WERI-Rb-1 (cell line): ENCODE measurements at regions not wholly inside any gene's neighbourhood (a gene's known extent, or its start where the extent isn't known, plus 50 kb on each side); places are given as distances from the start of the nearest gene placed in this dataset.
"Not testable (repeated sequence)": the region's sequence is repeated elsewhere in the genome, so short reads cannot be mapped to it uniquely, and the experiment has no call there.

ENCODE experiments used
- DNase-seq: peaks from one replicate; pipeline ENCODE4 v3.0.0-alpha.2; 2020
- H3K27ac ChIP-seq: fragments of 250-450 bp; sonication (Bioruptor Pico); 2 replicates; pipeline ENCODE4 v1.5.1; 2020; ENCODE audit warnings: mild to moderate bottlenecking, moderate library complexity
- H3K27me3 ChIP-seq: fragments of 250-450 bp; sonication (Bioruptor Pico); 2 replicates; pipeline ENCODE4 v1.5.1; 2021; ENCODE audit warnings: mild to moderate bottlenecking, low read depth, moderate library complexity; ENCODE audit not compliant: insufficient read depth, severe bottlenecking
- H3K36me3 ChIP-seq: fragments of 250-450 bp; sonication (Bioruptor Pico); 2 replicates; pipeline ENCODE4 v1.5.1; 2020; ENCODE audit warnings: mild to moderate bottlenecking, moderate library complexity
- H3K4me3 ChIP-seq: 2 replicates; pipeline ENCODE4 v1.5.1; 2011; ENCODE audit warnings: low read depth, mild to moderate bottlenecking, control low read depth, low read length
- H3K9me3 ChIP-seq: fragments of 250-450 bp; sonication (Bioruptor Pico); 2 replicates; pipeline ENCODE4 v1.5.1; 2021; ENCODE audit warnings: mild to moderate bottlenecking, moderate library complexity; ENCODE audit not compliant: severe bottlenecking
- TF ChIP-seq, protein P1 (sequence below): IDR thresholded peaks from 2 replicates; pipeline ENCODE4 v1.5.1; 2011; ENCODE audit warnings: low read depth, mild to moderate bottlenecking, control low read depth, inconsistent platforms, low read length

DNA sequence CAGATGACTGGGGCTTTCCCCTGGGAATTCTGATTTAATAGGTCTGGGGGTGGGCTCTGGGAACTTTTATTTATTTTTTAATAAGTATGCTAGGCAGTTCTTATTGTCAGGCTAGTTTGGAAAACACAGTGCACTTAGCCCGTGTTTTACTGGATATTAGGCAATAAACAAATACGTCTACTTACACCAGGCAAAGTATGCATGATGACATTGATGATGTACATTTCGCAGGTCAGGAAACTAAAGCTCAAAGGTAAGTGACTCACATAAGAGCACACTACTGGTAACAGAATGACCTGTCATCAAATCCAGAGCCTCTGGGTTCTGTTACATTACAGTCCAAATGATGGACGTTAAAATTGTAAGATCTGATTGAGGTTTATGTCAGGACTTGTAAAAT is 144.4 kb upstream of the EXOC2 start:
- TF ChIP-seq, protein P1, sequence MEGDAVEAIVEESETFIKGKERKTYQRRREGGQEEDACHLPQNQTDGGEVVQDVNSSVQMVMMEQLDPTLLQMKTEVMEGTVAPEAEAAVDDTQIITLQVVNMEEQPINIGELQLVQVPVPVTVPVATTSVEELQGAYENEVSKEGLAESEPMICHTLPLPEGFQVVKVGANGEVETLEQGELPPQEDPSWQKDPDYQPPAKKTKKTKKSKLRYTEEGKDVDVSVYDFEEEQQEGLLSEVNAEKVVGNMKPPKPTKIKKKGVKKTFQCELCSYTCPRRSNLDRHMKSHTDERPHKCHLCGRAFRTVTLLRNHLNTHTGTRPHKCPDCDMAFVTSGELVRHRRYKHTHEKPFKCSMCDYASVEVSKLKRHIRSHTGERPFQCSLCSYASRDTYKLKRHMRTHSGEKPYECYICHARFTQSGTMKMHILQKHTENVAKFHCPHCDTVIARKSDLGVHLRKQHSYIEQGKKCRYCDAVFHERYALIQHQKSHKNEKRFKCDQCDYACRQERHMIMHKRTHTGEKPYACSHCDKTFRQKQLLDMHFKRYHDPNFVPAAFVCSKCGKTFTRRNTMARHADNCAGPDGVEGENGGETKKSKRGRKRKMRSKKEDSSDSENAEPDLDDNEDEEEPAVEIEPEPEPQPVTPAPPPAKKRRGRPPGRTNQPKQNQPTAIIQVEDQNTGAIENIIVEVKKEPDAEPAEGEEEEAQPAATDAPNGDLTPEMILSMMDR = no peak
- H3K9me3 ChIP-seq = peaks cover 4% of the 10 kb centered on the region
- no peaks in the 10 kb centered on the region for H3K27me3 ChIP-seq
- no peak for DNase-seq
- H3K27ac ChIP-seq = no peak overlapping the region
- H3K36me3 ChIP-seq = no peaks in the 10 kb centered on the region
- H3K4me3 ChIP-seq = no peak overlapping the region

DNA sequence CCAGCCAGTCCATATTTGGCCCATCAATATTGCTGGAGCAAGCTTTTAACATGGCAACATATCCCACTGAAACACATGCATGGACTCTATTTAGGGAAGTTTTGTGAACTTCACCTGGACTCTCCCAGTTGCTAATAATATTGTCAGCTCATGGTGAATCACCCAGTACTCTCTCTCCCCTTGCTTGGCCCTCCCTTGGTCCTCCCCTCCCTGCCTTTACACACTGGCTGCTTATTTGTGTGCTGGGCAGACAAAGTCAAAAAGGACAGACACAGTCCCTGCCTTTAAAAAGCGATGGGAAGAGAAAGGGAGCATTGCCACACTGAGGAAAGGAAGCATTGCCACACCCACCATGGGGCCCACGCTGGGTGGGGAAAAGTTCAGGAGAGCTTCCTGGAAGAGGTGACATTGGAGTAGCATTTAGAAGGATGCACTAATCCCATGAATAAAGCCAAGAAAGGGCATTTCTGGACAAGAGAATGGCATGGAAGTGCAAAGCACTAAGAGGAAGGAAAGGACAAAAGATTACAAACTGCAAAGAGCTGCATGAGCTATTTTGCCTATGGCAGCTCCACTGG is 143.4 kb upstream of the EXOC2 start:
- Histone ChIP-seq H3K27me3 (no peaks in the 10 kb centered on the region), H3K36me3 (no peaks in the 10 kb centered on the region), H3K4me3 (no peak overlapping the region), H3K27ac (peak overlapping the region; percentile 26; the same call in 1 of the 2 replicates), H3K9me3 (peaks cover 11% of the 10 kb centered on the region)
- TF ChIP-seq, protein P1 = no peak
- no peak for DNase-seq

GRCh38 chr6:835476-836160 is 142.7 kb upstream of the EXOC2 start:
- peak overlapping the region; percentile 26 for H3K27ac ChIP-seq
- H3K27me3 ChIP-seq = no peaks in the 10 kb centered on the region
- TF ChIP-seq, protein P1 = no peak
- no peak overlapping the region for H3K4me3 ChIP-seq
- peaks cover 12% of the 10 kb centered on the region for H3K9me3 ChIP-seq
- no peaks in the 10 kb centered on the region for H3K36me3 ChIP-seq
- DNase-seq = peak; percentile 40

- TF ChIP-seq, protein P1 = no peak
- peaks cover 10% of the 10 kb centered on the region for H3K9me3 ChIP-seq
- no peak overlapping the region for H3K4me3 ChIP-seq
- H3K27me3 ChIP-seq = no peaks in the 10 kb centered on the region
- H3K27ac ChIP-seq = no peak overlapping the region
- no peak for DNase-seq
- no peaks in the 10 kb centered on the region for H3K36me3 ChIP-seq
Measured at GRCh38 chr6:834866-835265, 141.9 kb upstream of the EXOC2 start.

DNA sequence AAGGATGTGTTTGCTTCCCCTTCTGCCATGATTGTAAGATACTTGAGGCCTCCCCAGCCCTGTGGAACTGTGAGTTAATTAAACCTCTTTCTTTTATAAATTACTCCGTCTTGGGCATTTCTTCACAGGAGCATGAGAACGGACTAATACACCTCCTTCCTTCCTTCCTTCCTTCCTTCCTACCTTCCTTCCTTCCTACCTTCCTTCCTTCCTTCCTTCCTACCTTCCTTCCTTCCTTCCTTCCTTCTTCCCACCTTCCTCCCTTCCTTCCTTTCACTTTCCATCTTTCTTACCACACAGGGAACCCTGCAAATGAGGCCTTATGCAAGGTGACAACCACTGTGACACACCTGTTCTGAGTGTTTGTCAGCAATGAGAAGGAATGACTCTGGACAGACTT is 141.3 kb upstream of the EXOC2 start:
- no peak for DNase-seq
- TF ChIP-seq, protein P1 = no peak
- H3K9me3 ChIP-seq = peaks cover 8% of the 10 kb centered on the region
- H3K4me3 ChIP-seq = no peak overlapping the region
- no peaks in the 10 kb centered on the region for H3K36me3 ChIP-seq
- no peak overlapping the region for H3K27ac ChIP-seq
- no peaks in the 10 kb centered on the region for H3K27me3 ChIP-seq

- not testable (repeated sequence) for H3K27me3 ChIP-seq, H3K36me3 ChIP-seq, H3K27ac ChIP-seq, H3K4me3 ChIP-seq, DNase-seq
- H3K9me3 ChIP-seq = peaks cover 14% of the 10 kb centered on the region
Measured at GRCh38 chr6:832804-833203, 139.9 kb upstream of the EXOC2 start.
